Upper lobe of right lung (tissue), 1 donor: ENCODE measurements at regions not wholly inside any gene's neighbourhood (a gene's known extent, or its start where the extent isn't known, plus 50 kb on each side); places are given as distances from the start of the nearest gene placed in this dataset.

Source experiments
- ATAC-seq: fragments of 200-7000 bp; cut with Tn5 transposase; one replicate; pipeline ENCODE4 v1.9.1; 2020; ENCODE audit warnings: mild to moderate bottlenecking, moderate library complexity
- DNase-seq: peaks from one replicate; pipeline ENCODE4 v3.0.0-alpha.2; 2020
- H3K27ac ChIP-seq: fragments of 200-600 bp; one replicate; pipeline ENCODE4 v1.8.0; 2022
- H3K27me3 ChIP-seq: fragments of 200-600 bp; one replicate; pipeline ENCODE4 v1.8.0; 2022; ENCODE audit warnings: mild to moderate bottlenecking
- H3K36me3 ChIP-seq: fragments of 200-600 bp; one replicate; pipeline ENCODE4 v1.8.0; 2022
- H3K4me1 ChIP-seq: fragments of 200-600 bp; one replicate; pipeline ENCODE4 v1.8.0; 2022
- H3K4me3 ChIP-seq: fragments of 200-600 bp; one replicate; pipeline ENCODE4 v1.8.0; 2022; ENCODE audit warnings: mild to moderate bottlenecking
- H3K9me3 ChIP-seq: fragments of 200-600 bp; one replicate; pipeline ENCODE4 v1.8.0; 2022
- CTCF ChIP-seq: fragments of 200-600 bp; IDR thresholded peaks from one replicate; pipeline ENCODE4 v1.8.0; 2022; ENCODE audit warnings: antibody characterized with exemption
- intact Hi-C: fragments of 100-400 bp; cut with DNase I; formaldehyde crosslinking; loops from one replicate; pipeline ENCODE4 v1.11.0; 2022
- donor health status: DM: no; HTN: yes; CAD: no; lungs with severe emphysema.

DNA sequence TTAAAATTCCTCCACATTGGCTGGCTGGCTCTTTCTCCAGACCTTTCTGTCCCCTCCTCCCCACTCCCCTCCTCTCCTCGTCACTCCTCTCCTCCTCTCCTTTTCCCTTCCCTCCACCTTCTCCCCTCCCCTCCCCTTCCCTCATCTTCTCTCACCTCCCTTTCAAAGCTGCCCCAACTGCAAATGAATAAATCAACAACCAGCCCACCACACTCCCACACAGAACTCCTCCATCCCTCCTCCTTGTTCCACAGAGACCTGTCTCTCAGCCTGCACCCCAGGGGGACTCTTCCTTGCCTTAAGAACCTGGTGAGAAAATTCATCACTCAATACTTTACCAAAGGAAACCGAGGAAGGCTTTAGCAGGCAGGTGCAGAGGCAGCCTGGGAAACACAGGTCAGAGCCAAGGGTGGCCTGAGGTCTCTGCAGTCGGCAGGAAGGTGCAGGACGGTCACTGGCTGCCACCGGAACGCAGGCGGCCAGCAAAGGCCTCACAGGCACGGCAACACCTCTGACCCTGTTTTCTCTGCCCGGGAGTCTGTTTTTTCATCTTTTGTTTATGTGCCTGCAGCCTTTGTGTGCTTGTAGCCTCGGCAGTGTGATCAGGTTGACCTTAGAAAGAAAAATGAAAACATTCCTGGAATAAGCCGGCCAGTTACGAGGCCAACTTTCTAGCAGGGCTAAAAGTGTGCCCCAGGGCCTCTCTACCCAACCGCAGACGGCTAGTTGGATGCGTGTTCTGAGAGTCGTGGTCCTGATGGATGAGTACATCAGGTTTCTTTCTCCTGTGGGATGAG is 207.6 kb upstream of the KLF6 start:
- DNase-seq (no peak), ATAC-seq (no peak)

DNA sequence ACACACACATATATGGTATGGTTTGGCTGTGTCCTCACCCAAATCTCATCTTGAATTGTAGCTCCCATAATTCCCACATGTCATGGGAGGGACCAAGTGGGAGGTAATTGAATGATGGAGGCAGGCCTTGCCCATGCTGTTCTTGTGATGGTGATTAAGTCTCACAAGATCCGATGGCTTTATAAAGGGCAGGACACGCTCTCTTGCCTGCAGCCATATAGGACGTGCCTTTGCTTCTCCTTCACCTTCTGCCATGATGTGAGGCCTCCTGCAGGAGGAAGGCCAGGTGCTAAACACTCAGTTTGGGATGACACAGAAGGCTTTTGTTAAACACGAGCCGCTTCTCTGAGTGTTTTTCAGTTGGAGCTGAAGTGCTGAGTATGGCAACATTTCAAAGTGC is 205.3 kb upstream of the KLF6 start:
- DNase-seq: no peak
- Histone ChIP-seq H3K27me3 (no peaks in the 10 kb centered on the region), H3K4me3 (no peak overlapping the region), H3K27ac (no peak overlapping the region), H3K4me1 (no peaks in the 10 kb centered on the region), H3K36me3 (no peaks in the 10 kb centered on the region), H3K9me3 (no peaks in the 10 kb centered on the region)
- TF ChIP-seq CTCF: no peak
- intact Hi-C loops: no loop called here
- no peak for ATAC-seq

More for the DNA sequence above, 207.6 kb upstream of the KLF6 start:
- Histone ChIP-seq H3K36me3 (no peaks in the 10 kb centered on the region), H3K4me3 (no peak overlapping the region), H3K27me3 (no peaks in the 10 kb centered on the region), H3K9me3 (no peaks in the 10 kb centered on the region), H3K27ac (no peak overlapping the region), H3K4me1 (no peaks in the 10 kb centered on the region)
- intact Hi-C loops: no loop called here
- no peak for TF ChIP-seq CTCF

- Histone ChIP-seq H3K4me1 (no peaks in the 10 kb centered on the region), H3K27me3 (no peaks in the 10 kb centered on the region), H3K36me3 (no peaks in the 10 kb centered on the region), H3K27ac (no peak overlapping the region), H3K9me3 (no peaks in the 10 kb centered on the region), H3K4me3 (no peak overlapping the region)
- intact Hi-C loops: no loop called here
- ATAC-seq (no peak), DNase-seq (no peak)
- TF ChIP-seq CTCF: no peak
Observed at GRCh38 chr10:3987143-3987974, 202.3 kb upstream of the KLF6 start.

GRCh38 chr10:3986493-3987142 is 201.6 kb upstream of the KLF6 start:
- H3K27ac ChIP-seq: no peak overlapping the region
- H3K27me3 ChIP-seq: no peaks in the 10 kb centered on the region
- H3K4me1 ChIP-seq: no peaks in the 10 kb centered on the region
- no peaks in the 10 kb centered on the region for H3K36me3 ChIP-seq
- H3K4me3 ChIP-seq: no peak overlapping the region
- intact Hi-C loops: no loop called here
- TF ChIP-seq CTCF: no peak
- DNase-seq: no peak
- no peaks in the 10 kb centered on the region for H3K9me3 ChIP-seq
- ATAC-seq: no peak

DNA sequence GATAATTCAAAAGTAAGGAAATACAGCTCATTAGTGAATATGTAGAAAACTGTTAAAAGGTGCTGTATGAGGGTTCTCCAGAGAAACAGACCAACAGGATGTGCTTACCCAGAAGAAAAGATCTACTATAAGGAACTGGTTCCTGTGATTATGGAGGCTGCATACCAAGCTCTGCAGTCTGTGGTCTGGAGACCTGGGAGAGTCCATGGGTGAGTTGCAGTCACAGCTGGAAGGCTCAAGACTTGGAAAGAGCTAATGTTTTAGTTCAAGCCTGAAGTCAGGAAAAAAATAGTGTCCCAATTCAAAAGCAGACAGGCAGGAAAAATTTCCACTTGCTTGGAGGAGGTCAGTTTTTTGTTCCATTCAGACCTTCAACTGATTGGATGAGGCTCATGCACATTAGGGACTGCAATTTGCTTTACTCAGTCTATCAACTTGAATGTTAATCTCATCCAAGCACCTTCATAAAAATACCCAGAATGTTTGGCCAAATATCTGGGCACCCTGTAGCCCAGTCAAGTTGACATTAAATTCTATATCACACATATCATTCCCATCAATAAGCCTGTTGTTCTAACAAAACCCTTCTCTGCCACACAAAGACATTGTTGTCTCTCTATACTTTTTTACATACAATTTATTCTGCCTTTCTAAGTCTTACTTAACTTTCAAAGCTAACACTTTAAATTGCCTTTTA is 197.9 kb upstream of the KLF6 start:
- Histone ChIP-seq H3K9me3 (no peaks in the 10 kb centered on the region), H3K4me3 (no peak overlapping the region), H3K27me3 (no peaks in the 10 kb centered on the region), H3K4me1 (no peaks in the 10 kb centered on the region), H3K36me3 (no peaks in the 10 kb centered on the region), H3K27ac (no peak overlapping the region)
- intact Hi-C loops: no loop called here
- ATAC-seq: no peak
- no peak for TF ChIP-seq CTCF
- DNase-seq: no peak
